Fibroblast of lung (primary cell): ENCODE measurements at regions not wholly inside any gene's neighbourhood (a gene's known extent, or its start where the extent isn't known, plus 50 kb on each side); places are given as distances from the start of the nearest gene placed in this dataset.
A peak's percentile ranks its signal among the peaks of the same experiment; 100 is the strongest.

Experiments
- DNase-seq, 2 donors: peaks; one replicate each; pipeline versions ENCODE4 v3.0.0 to v3.0.0-alpha.2; 2010; ENCODE audit warnings: low read depth in 2 of 2
- H2AFZ ChIP-seq: 2 replicates; pipeline ENCODE4 v1.5.1; 2012; ENCODE audit warnings: low read length, control low read depth, inconsistent platforms
- H3K27ac ChIP-seq: 2 replicates; pipeline ENCODE4 v1.5.1; 2011; ENCODE audit warnings: low read length, control low read depth; ENCODE audit not compliant: insufficient read depth
- H3K27me3 ChIP-seq: 2 replicates; pipeline ENCODE4 v1.5.1; 2011; ENCODE audit warnings: mild to moderate bottlenecking, low read length; ENCODE audit not compliant: control insufficient read depth, insufficient read depth
- H3K36me3 ChIP-seq: 2 replicates; pipeline ENCODE4 v1.5.1; 2011; ENCODE audit warnings: low read length; ENCODE audit not compliant: control insufficient read depth, insufficient read depth
- H3K4me1 ChIP-seq: 2 replicates; pipeline ENCODE4 v1.5.1; 2011; ENCODE audit warnings: low read length; ENCODE audit not compliant: control insufficient read depth, insufficient read depth; ENCODE audit errors: extremely low read depth
- H3K4me2 ChIP-seq: 2 replicates; pipeline ENCODE4 v1.5.1; 2011; ENCODE audit warnings: low read length, control low read depth; ENCODE audit not compliant: insufficient read depth; ENCODE audit errors: extremely low read depth
- H3K4me3 ChIP-seq, 4 experiments: fragments of 200-600 bp in 1 of 4; sonication (generic) in 1 of 4; replicated peaks in 1 of 4; 2 replicates each; pipeline ENCODE4 v1.5.1; 2011 to 2016; ENCODE audit warnings: low read length in 4 of 4, low read depth in 3 of 4, mild to moderate bottlenecking in 3 of 4, control low read depth in 2 of 4, inconsistent platforms in 1 of 4, mixed read lengths in 1 of 4; ENCODE audit not compliant: insufficient read depth in 1 of 4; ENCODE audit errors: control extremely low read depth in 1 of 4
- H3K79me2 ChIP-seq: 2 replicates; pipeline ENCODE4 v1.5.1; 2012; ENCODE audit warnings: mild to moderate bottlenecking, low read length, inconsistent platforms; ENCODE audit not compliant: control insufficient read depth, insufficient read depth
- H3K9ac ChIP-seq: 2 replicates; pipeline ENCODE4 v1.5.1; 2011; ENCODE audit warnings: mild to moderate bottlenecking, low read length, control low read depth; ENCODE audit not compliant: insufficient read depth
- H3K9me3 ChIP-seq: 2 replicates; pipeline ENCODE4 v1.5.1; 2012; ENCODE audit warnings: low read depth, low read length; ENCODE audit not compliant: control insufficient read depth, insufficient read depth
- H4K20me1 ChIP-seq: 2 replicates; pipeline ENCODE4 v1.5.1; 2011; ENCODE audit warnings: low read length; ENCODE audit not compliant: control insufficient read depth, insufficient read depth; ENCODE audit errors: extremely low read depth
- EZH2 ChIP-seq: IDR thresholded peaks from 2 replicates; pipeline ENCODE4 v1.5.1; 2012; ENCODE audit warnings: low read length, control low read depth, mild to moderate bottlenecking; ENCODE audit errors: missing control alignments
- TF ChIP-seq, protein P1 (sequence below), 2 donors: IDR thresholded peaks in 1 of 2; conservative IDR thresholded peaks in 1 of 2; 1 replicate in 1 of 2; 2 replicates in 1 of 2; pipeline ENCODE4 v1.5.1; 2011 to 2012; ENCODE audit warnings: low read length in 2 of 2, control low read depth in 1 of 2, inconsistent platforms in 1 of 2, low read depth in 1 of 2, mild to moderate bottlenecking in 1 of 2

DNA sequence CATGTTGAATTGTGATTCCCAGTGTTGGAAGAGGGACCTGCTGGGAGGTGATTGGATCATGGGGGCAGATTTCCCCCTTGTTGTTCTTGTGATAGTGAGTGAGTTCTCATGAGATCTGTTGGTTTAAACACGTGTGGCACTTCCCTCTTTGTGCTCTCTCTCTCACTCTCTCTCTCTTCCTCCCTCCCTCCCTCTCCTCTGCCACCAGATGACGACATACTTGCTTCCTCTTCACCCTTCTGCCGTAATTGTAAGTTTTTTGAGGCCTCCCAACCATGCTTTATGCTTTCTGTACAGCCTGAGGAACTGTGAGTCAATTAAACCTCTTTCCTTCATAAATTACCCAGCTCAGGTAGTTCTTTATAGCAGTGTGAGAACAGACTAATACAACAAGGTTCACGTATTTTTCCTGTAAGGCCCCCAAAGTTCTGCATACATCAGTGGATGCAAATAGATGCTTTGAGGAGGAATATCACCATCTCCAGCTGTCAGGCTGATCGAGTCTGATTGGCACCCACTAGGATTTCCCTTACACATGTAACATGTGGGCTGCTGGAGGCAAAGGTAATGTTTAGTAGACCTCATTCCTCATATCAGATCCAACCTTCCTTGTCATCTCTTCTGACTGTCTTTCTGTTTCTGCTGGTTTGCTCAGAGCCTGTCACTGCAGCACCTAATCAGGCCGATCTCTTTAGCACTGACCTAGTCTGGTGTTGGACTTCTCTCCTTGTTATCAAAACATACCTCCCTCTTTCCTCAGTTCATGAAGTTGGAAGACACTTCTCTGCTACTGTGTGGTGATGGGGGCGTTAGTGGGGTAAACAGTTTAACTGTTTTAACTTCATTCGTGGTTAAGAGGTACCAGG, 54.3 kb upstream of the BACH2 start:
- TF ChIP-seq, protein P1, sequence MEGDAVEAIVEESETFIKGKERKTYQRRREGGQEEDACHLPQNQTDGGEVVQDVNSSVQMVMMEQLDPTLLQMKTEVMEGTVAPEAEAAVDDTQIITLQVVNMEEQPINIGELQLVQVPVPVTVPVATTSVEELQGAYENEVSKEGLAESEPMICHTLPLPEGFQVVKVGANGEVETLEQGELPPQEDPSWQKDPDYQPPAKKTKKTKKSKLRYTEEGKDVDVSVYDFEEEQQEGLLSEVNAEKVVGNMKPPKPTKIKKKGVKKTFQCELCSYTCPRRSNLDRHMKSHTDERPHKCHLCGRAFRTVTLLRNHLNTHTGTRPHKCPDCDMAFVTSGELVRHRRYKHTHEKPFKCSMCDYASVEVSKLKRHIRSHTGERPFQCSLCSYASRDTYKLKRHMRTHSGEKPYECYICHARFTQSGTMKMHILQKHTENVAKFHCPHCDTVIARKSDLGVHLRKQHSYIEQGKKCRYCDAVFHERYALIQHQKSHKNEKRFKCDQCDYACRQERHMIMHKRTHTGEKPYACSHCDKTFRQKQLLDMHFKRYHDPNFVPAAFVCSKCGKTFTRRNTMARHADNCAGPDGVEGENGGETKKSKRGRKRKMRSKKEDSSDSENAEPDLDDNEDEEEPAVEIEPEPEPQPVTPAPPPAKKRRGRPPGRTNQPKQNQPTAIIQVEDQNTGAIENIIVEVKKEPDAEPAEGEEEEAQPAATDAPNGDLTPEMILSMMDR (conservative IDR thresholded peaks at IDR 0.05 in 1 of 2, IDR thresholded peaks at IDR 0.05 in 1 of 2; ENCODE audit: low read depth in 1 of 2, low read length in 2 of 2), result no peak
- TF ChIP-seq EZH2, result no peak
- H3K9me3 ChIP-seq, result no peaks in the 10 kb centered on the region
- peak in 1 of 2 donors; percentile 34 for DNase-seq
- H2AFZ ChIP-seq, result no peak overlapping the region
- no peaks in the 10 kb centered on the region for H3K36me3 ChIP-seq
- H3K4me1 ChIP-seq, result no peaks in the 10 kb centered on the region
- H3K4me3 ChIP-seq, result no peak overlapping the region
- no peak overlapping the region for H3K9ac ChIP-seq
- H3K79me2 ChIP-seq, result no peaks in the 10 kb centered on the region
- H4K20me1 ChIP-seq, result no peaks in the 10 kb centered on the region
- no peak overlapping the region for H3K27ac ChIP-seq
- peaks cover 6% of the 10 kb centered on the region for H3K27me3 ChIP-seq
- no peak overlapping the region for H3K4me2 ChIP-seq

DNA sequence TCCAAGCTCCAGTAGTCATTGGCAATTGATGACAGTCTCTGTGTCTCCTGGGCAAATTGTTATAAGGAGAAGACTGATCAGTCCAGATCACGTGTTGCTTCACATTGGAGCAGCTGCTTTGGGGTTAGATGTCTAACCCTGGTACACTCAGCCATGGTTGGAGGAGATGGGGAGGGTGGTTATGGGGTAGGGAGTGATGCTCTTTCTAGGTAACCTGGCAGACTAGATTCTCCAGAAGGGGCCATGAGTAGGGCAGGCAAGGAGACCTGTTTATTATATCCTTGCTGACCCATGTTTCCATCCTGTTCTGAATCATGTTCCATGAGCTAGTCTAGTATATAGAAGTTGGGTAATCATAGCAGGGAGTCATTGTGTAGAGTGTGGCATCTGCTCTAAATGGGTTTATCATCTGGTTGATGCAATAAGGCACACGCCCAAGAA, 50.8 kb upstream of the BACH2 start:
- Histone ChIP-seq H3K4me3 (no peak overlapping the region), H3K4me1 (no peaks in the 10 kb centered on the region), H3K27me3 (peaks cover 6% of the 10 kb centered on the region), H3K4me2 (no peak overlapping the region), H3K36me3 (no peaks in the 10 kb centered on the region), H3K9ac (no peak overlapping the region), H3K27ac (no peak overlapping the region), H2AFZ (no peak overlapping the region), H3K79me2 (no peaks in the 10 kb centered on the region), H4K20me1 (no peaks in the 10 kb centered on the region), H3K9me3 (no peaks in the 10 kb centered on the region)
- DNase-seq, result no peak
- TF ChIP-seq EZH2, result no peak
- TF ChIP-seq, protein P1 (conservative IDR thresholded peaks at IDR 0.05 in 1 of 2, IDR thresholded peaks at IDR 0.05 in 1 of 2; ENCODE audit: low read depth in 1 of 2, low read length in 2 of 2), result no peak

DNA sequence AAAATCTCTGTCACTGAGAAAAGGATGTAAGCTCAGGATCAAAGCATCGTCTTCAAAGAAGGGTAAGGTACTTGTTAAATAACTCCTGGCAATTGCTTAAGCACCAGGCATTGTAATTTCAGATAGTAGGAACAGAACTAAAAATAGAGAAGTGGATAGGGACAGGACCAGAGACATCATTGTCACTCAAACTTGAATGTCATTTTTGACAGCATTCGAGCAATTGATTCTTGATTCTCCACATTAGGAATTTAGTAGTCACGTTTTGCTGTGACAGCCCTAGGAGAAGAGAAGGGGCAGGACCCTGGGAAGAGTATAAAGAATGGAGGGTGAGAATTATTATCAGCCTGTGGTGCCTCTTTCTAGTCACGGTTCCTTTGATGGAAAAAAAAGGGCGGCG, 50.1 kb upstream of the BACH2 start:
- Histone ChIP-seq H3K79me2 (no peaks in the 10 kb centered on the region), H4K20me1 (no peaks in the 10 kb centered on the region), H2AFZ (no peak overlapping the region), H3K4me1 (no peaks in the 10 kb centered on the region), H3K4me3 (no peak overlapping the region), H3K9me3 (no peaks in the 10 kb centered on the region), H3K4me2 (no peak overlapping the region), H3K27ac (no peak overlapping the region), H3K36me3 (no peaks in the 10 kb centered on the region), H3K27me3 (peaks cover 6% of the 10 kb centered on the region), H3K9ac (no peak overlapping the region)
- DNase-seq, result no peak
- TF ChIP-seq, protein P1 (conservative IDR thresholded peaks at IDR 0.05 in 1 of 2, IDR thresholded peaks at IDR 0.05 in 1 of 2; ENCODE audit: low read depth in 1 of 2, low read length in 2 of 2), result no peak
- TF ChIP-seq EZH2, result no peak
